Stimulated activated CD4-positive, alpha-beta T cell treated with anti-CD3 and anti-CD28 coated beads, Interleukin-15, amount 100 ng/mL, for 48 hours (primary cell): ENCODE measurements at regions not wholly inside any gene's neighbourhood (a gene's known extent, or its start where the extent isn't known, plus 50 kb on each side); places are given as distances from the start of the nearest gene placed in this dataset.
"Not testable (repeated sequence)": the region's sequence is repeated elsewhere in the genome, so short reads cannot be mapped to it uniquely, and the experiment has no call there.

ENCODE experiments used
- DNase-seq, 2 donors: peaks; one replicate each; pipeline ENCODE4 v3.0.0-alpha.2; 2020; ENCODE audit warnings: low read depth in 2 of 2

DNA sequence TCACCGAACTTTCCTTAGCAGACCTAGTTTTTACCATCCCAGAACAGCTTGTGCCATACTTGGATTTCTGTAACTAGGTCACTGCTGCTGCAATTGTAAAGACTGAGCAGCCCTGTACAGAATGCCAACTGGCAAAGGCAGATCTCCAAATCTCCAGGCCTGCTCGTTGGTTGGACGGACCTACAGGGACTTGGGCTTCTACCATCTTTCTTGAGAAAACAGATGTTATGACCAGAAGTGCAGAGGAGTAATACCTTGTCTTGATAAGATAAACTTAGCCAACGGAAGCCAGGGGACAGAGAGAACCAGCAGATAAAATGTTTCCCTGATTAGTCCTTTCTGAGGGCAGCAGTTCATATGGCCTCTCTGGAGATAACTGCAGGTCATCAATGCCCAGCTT lies 304.1 kb downstream of the RFPL4B start:
- DNase-seq: no peak

- no peak for DNase-seq
These were observed 312.8 kb downstream of the RFPL4B start for GRCh38 chr6:112659912-112660311.

DNA sequence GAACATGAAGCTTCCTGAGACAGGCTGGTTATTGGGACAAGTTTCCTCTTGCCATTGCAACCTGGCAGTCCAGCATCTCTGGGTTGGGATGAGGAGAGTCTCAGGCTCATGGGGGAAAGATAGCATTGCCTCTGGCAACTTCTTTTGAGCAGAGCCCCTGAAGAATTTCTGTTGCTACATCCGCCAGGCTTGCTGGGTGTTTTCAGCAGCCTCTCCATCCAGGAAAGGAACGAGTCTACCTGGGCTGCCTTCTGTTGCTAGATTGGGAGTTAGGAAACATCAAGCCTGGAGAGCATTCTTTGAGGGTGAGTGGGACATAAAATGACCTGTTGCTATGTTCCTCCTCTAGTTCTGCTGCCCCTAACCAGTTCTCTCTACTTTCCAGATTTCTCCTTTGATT lies 313.5 kb downstream of the RFPL4B start:
- DNase-seq: no peak

GRCh38 chr6:112663698-112664097 lies 316.6 kb downstream of the RFPL4B start:
- DNase-seq: no peak

DNA sequence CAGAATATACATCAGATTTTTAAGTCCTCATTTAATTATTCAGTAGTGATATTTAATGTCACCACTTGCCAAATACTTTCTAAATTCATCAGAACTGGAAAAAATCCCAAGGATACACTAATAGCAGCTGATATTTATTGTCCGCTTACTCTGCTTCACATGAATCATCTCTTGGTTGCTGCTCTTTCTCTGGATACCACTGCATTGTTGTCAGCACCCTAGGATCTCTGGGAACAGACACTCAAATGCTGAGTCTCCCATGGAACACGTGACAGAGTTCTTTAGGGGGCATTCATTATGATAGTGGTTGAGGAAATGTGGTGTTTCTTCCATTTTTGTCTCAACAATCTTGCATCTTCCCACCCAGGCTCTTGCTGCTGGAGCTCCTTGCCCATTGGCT lies 318.0 kb downstream of the RFPL4B start:
- no peak for DNase-seq

DNA sequence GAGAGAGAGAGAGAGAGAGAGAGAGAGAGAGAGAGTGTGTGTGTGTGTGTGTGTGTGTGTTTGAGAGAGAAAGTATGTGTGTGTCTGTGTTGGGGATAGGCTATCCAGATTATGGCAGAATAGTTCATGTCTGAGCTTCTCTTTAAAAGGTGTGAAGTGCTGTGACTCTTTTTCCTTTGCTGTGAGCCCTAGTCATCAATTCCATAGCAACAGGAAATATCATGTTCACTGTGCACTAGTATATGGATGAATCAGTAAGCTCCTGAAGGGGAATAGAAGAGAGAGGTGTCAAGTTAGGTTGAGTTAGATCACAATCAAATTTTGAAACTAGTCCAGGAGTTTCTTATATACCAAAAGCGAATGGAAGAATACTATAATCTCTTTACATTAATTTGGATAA lies 318.7 kb downstream of the RFPL4B start:
- no peak for DNase-seq

GRCh38 chr6:112667427-112667826 lies 320.3 kb downstream of the RFPL4B start:
- DNase-seq: no peak

- DNase-seq: no peak
These were observed 333.0 kb downstream of the RFPL4B start for GRCh38 chr6:112680091-112680490.

- no peak for DNase-seq
These were observed 334.9 kb downstream of the RFPL4B start for GRCh38 chr6:112682071-112682470.

- DNase-seq: no peak
These were observed 336.0 kb downstream of the RFPL4B start for GRCh38 chr6:112683106-112683505.

DNA sequence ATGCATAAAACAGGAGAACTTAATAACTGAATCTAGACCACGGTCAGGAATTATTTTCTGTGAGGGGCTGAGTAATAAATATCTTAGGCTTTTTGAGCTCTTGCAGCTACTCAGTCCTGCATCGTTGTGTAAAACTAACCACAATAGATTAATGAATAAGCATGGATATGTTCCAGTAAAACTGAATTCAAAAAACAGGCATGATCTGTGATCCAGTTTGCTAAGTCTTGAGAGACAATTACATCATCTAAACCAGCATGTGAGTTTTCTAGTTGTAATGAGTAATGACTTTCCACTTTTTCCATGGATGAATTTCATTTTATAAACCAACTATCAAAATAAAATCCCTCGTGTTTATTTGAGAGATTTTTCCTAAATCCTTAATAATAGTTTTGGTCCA lies 336.8 kb downstream of the RFPL4B start:
- no peak for DNase-seq

DNA sequence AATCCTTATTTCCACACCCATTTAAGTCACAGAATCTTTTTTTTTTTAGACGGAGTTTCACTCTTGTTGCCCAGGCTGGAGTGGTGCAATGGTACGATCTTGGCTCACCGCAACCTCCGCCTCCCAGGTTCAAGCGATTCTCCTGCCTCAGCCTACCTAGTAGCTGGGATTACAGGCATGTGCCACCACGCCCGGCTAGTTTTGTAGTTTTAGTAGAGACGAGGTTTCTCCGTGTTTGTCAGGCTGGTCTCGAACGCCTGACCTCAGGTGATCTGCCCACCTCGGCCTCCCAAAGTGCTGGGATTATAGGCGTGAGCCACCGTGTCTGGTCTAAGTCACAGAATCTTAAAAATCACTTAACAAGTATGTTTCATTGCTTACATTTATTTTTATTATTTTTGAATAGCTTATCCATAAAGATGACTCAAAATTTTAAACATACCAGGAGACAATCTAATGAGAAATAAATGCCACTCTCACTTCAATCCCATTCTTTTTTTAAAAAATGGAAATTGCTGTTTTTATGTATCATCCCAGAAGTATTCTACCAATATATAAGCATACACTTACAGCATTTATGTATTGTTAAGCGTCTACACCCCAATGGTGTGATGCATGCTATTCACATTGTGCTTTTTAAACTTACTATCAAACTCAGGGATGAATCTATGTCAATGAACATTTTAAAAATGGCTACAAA lies 338.5 kb downstream of the RFPL4B start:
- DNase-seq: not testable (repeated sequence)

- not testable (repeated sequence) for DNase-seq
These were observed 341.5 kb downstream of the RFPL4B start for GRCh38 chr6:112688487-112689165.

DNA sequence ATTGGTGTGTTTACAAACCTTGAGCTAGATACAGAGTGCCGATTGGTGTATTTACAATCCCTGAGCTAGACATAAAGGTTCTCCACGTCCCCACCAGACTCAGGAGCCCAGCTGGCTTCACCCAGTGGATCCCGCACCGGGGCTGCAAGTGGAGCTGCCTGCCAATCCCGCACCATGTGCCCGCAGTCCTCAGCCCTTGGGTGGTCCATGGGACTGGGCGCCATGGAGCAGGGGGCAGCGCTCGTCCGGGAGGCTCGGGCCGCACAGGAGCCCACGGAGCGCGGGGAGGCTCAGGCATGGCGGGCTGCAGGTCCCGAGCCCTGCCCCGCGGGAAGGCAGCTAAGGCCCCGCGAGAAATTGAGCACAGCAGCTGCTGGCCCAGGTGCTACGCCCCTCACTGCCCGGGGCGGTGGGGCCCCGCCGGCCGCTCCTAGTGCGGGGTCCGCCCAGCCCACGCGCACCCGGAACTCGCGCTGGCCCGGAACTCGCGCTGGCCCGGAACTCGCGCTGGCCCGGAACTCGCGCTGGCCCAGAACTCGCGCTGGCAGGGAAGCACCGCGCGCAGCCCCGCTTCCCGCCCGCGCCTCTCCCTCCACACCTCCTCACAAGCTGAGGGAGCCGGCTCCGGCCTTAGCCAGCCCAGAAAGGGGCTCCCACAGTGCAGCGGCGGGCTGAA lies 342.2 kb downstream of the RFPL4B start:
- not testable (repeated sequence) for DNase-seq

GRCh38 chr6:112690497-112691202 lies 343.5 kb downstream of the RFPL4B start:
- no peak for DNase-seq

DNA sequence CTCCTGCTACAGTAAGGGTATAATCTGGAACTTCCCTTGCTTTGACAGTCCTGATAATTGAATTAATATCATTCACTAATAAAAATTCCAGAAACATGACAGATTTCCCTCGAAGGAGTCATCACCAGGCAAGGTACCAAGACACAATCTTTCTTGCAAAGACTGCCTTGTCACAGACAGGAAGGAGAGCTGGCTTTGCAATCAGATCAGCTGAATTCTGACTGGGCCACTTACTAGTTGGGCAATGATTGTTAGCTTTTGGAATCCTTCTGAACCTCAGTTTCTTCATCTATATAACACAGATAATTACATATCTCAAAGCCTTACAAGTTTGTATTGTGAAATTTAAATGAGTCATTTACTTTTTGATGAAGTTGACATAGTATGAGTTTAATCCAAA lies 344.2 kb downstream of the RFPL4B start:
- no peak for DNase-seq

DNA sequence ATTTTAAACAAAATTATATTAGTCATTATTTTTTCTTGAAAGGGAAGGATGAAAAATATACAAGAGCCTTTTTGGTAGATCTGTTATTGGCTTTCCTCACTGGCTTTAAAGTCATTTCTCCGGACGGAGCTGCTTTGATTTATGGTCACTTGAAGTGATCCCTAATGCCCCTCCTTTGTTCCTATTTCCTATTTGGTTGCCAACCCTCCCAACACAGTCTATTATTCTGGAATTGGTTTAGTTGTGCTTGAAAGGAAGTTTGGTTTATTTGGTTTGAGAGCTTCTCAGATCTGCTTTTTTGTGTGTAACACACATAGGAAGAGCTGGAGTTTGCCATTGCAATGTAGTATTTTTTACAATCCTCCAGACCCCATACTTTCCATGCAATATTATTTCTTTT lies 347.9 kb downstream of the RFPL4B start:
- no peak for DNase-seq

- no peak for DNase-seq
These were observed 350.1 kb downstream of the RFPL4B start for GRCh38 chr6:112697265-112697664.

DNA sequence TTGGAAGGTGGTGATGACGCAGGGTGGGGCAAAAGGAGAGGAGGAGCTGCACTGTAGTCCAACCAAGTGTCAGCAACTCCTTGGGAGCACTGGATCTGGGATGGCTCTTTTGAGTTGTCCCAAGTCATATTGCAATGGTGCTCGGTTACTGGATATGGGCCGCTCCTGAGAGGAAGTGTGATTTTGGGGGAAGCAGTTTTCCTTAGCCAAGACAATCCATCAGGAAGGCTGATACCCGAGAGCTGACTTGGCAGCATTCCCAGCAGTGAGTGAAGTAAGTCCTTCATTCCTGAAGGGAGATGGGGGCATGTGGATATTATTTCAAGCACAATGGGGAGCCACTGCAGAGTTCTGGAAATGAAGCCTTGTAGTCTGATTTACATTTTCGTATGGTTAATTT lies 354.1 kb downstream of the RFPL4B start:
- DNase-seq: no peak

GRCh38 chr6:112710710-112711109 lies 363.6 kb downstream of the RFPL4B start:
- DNase-seq: no peak

DNA sequence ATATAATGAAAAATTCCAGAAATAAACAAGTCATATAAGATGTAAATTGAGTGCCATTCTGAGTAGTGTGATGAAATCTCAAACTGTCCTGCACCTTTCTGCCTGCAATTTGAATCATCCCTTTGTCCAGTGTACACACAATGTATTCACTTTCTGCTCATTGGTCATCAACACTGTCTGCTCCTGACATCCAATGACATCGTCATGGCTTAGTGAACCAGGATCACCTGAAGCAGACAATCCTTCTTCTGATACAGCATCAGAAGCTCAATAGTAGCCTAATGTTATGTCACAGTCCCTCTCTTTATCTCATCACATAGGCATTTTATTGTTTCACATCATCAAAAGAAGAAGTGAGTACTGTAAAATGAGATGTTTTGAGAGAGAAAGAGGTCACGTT lies 366.3 kb downstream of the RFPL4B start:
- DNase-seq: no peak

DNA sequence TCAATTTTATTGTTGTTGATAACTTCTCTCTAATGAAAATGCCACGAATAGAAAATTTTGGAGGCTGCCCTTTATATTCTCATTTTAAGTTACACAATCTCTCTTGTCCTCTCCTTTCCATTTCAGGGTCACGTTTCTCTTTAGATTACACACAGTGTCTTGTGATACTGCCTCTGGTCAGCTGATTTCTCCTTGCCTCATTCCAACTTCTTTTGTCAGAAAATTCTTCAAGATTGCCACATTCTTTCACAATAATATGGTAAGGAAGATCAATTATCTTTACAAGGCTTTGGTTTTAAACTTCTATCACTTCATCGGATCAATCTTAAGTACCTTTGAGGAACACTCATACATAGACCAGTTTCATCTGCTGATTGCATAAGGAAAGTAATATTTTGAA lies 370.3 kb downstream of the RFPL4B start:
- DNase-seq: no peak
